Uterus (tissue), 3 donors: ENCODE measurements at regions not wholly inside any gene's neighbourhood (a gene's known extent, or its start where the extent isn't known, plus 50 kb on each side); places are given as distances from the start of the nearest gene placed in this dataset.

Experiments used
- DNase-seq, 2 donors: peaks; one replicate each; pipeline ENCODE4 v3.0.0-alpha.2; 2019 to 2020
- H3K27ac ChIP-seq, 2 donors: fragments of 200-600 bp; sonication (generic); 1 replicate in 1 of 2; 2 replicates in 1 of 2; pipeline ENCODE4 v1.5.1; 2016 to 2018
- H3K27me3 ChIP-seq, 2 donors: fragments of 200-600 bp; sonication (generic); one replicate each; pipeline ENCODE4 v1.5.1; 2018 to 2019; ENCODE audit warnings: control low read depth in 1 of 2
- H3K36me3 ChIP-seq, 2 donors: fragments of 200-600 bp; sonication (generic); one replicate each; pipeline ENCODE4 v1.5.1; 2019; ENCODE audit warnings: control low read depth in 1 of 2
- H3K4me1 ChIP-seq, 2 donors: fragments of 200-600 bp; sonication (generic); one replicate each; pipeline ENCODE4 v1.5.1; 2018 to 2019; ENCODE audit warnings: control low read depth in 1 of 2
- H3K4me3 ChIP-seq, 2 donors: fragments of 200-600 bp; sonication (generic); 1 replicate in 1 of 2; 2 replicates in 1 of 2; pipeline ENCODE4 v1.5.1; 2018 to 2019; ENCODE audit warnings: mild to moderate bottlenecking in 1 of 2
- H3K9me3 ChIP-seq, 2 donors: fragments of 200-600 bp; sonication (generic); one replicate each; pipeline ENCODE4 v1.5.1; 2019; ENCODE audit warnings: control low read depth in 1 of 2
- CTCF ChIP-seq, 4 experiments: fragments of 200-600 bp in 2 of 4; fragments of 450-650 bp in 2 of 4; sonication (generic) in 2 of 4; IDR thresholded peaks; one replicate each; pipeline ENCODE4 v1.5.1; 2016 to 2019; ENCODE audit warnings: antibody characterized with exemption in 4 of 4, mild to moderate bottlenecking in 2 of 4, moderate library complexity in 1 of 4
- POLR2A ChIP-seq, 2 donors: fragments of 450-650 bp; IDR thresholded peaks; one replicate each; pipeline ENCODE4 v1.6.1; 2016; ENCODE audit warnings: antibody characterized with exemption in 2 of 2, mild to moderate bottlenecking in 1 of 2, moderate library complexity in 1 of 2
- intact Hi-C: fragments of 100-400 bp; cut with DNase I; formaldehyde crosslinking; loops from one replicate; pipeline ENCODE4 v1.15.1; 2023; ENCODE audit warnings: low total_unique reads
- donor health status: DM: yes; HTN: yes; CAD: no.

DNA sequence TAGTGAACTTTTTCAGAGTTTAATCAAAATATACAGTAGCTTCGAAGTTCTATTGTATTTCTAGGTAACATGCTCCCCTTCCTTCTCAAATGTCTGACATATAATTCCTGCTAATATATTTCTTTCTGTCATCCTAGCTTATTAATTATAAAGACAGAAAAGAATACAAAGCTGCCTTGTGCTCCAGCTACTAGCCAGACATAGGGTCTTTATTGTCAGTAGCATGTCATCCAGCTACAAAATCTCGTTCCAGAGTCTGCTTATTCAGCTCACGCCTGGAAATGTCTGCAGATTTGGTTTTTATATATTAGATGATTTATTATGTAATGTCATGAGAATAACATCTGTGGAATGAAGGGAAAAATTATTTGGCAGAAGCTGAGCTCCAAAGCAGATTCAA lies 1102.8 kb downstream of the BRINP3 start:
- no peak for DNase-seq
- H3K36me3 ChIP-seq = no peaks in the 10 kb centered on the region
- H3K4me1 ChIP-seq = no peaks in the 10 kb centered on the region
- TF ChIP-seq POLR2A (IDR thresholded peaks at IDR 0.05) (no peak), CTCF (IDR thresholded peaks at IDR 0.05) (no peak)
- H3K27ac ChIP-seq = no peak overlapping the region
- H3K27me3 ChIP-seq = no peaks in the 10 kb centered on the region
- H3K4me3 ChIP-seq = no peak overlapping the region
- intact Hi-C loops = no loop called here
- H3K9me3 ChIP-seq = no peaks in the 10 kb centered on the region

GRCh38 chr1:189405419-189405818 lies 1072.2 kb downstream of the BRINP3 start:
- Histone ChIP-seq H3K9me3 (no peaks in the 10 kb centered on the region), H3K27me3 (no peaks in the 10 kb centered on the region), H3K4me3 (no peak overlapping the region), H3K27ac (no peak overlapping the region), H3K4me1 (no peaks in the 10 kb centered on the region), H3K36me3 (no peaks in the 10 kb centered on the region)
- DNase-seq = no peak
- intact Hi-C loops = no loop called here
- no peak for TF ChIP-seq POLR2A (IDR thresholded peaks at IDR 0.05)
- TF ChIP-seq CTCF (IDR thresholded peaks at IDR 0.05) = no peak

DNA sequence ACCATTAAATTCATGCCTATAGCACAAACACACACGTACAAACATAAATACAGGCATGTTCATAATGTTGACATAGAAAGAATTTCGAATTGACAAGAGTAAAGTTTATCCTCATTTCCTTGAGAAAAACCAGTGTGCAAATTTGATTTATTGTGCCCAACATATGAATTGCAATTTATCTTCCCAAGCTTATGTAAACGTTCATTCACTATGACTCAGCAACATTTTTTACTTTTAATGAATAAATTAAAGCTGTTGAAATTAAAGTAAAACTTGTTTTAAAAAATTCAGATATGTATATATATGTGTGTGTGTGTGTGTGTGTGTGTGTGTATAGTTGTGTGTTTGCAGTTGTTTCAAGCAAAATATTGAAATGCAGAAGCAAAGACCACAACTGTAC lies 1067.9 kb downstream of the BRINP3 start:
- H3K27me3 ChIP-seq = no peaks in the 10 kb centered on the region
- no peak overlapping the region for H3K27ac ChIP-seq
- intact Hi-C loops = no loop called here
- no peak overlapping the region for H3K4me3 ChIP-seq
- no peaks in the 10 kb centered on the region for H3K9me3 ChIP-seq
- DNase-seq = no peak
- no peaks in the 10 kb centered on the region for H3K36me3 ChIP-seq
- TF ChIP-seq CTCF (IDR thresholded peaks at IDR 0.05) (no peak), POLR2A (IDR thresholded peaks at IDR 0.05) (no peak)
- H3K4me1 ChIP-seq = no peaks in the 10 kb centered on the region

GRCh38 chr1:189424746-189425331 lies 1052.8 kb downstream of the BRINP3 start:
- Histone ChIP-seq H3K36me3 (no peaks in the 10 kb centered on the region), H3K4me1 (no peaks in the 10 kb centered on the region), H3K4me3 (no peak overlapping the region), H3K9me3 (no peaks in the 10 kb centered on the region), H3K27ac (no peak overlapping the region), H3K27me3 (no peaks in the 10 kb centered on the region)
- intact Hi-C loops = no loop called here
- TF ChIP-seq POLR2A (IDR thresholded peaks at IDR 0.05) = no peak
- TF ChIP-seq CTCF (IDR thresholded peaks at IDR 0.05) = no peak
- no peak for DNase-seq

GRCh38 chr1:189429610-189430009 lies 1048.1 kb downstream of the BRINP3 start:
- H3K27me3 ChIP-seq = no peaks in the 10 kb centered on the region
- no peak for TF ChIP-seq CTCF (IDR thresholded peaks at IDR 0.05)
- no peak for TF ChIP-seq POLR2A (IDR thresholded peaks at IDR 0.05)
- no peak overlapping the region for H3K4me3 ChIP-seq
- no peak for DNase-seq
- H3K4me1 ChIP-seq = no peaks in the 10 kb centered on the region
- H3K9me3 ChIP-seq = no peaks in the 10 kb centered on the region
- H3K27ac ChIP-seq = no peak overlapping the region
- no peaks in the 10 kb centered on the region for H3K36me3 ChIP-seq
- intact Hi-C loops = no loop called here
